Gastroesophageal sphincter (tissue), 4 donors: ENCODE measurements at regions not wholly inside any gene's neighbourhood (a gene's known extent, or its start where the extent isn't known, plus 50 kb on each side); places are given as distances from the start of the nearest gene placed in this dataset.

Source experiments
- ATAC-seq: fragments of 150-250 bp; one replicate; pipeline ENCODE4 v1.9.1; 2016; ENCODE audit warnings: mild to moderate bottlenecking, moderate library complexity
- H3K27ac ChIP-seq, 4 donors: fragments of 200-600 bp; sonication (generic) in 3 of 4; 1 replicate in 3 of 4; 2 replicates in 1 of 4; pipeline ENCODE4 v1.5.1; 2016 to 2019
- H3K27me3 ChIP-seq: fragments of 200-600 bp; sonication (generic); one replicate; pipeline ENCODE4 v1.5.1; 2019
- H3K36me3 ChIP-seq, 2 donors: fragments of 200-600 bp; sonication (generic); one replicate each; pipeline ENCODE4 v1.5.1; 2019; ENCODE audit warnings: control low read depth in 1 of 2
- H3K4me1 ChIP-seq, 3 donors: fragments of 200-600 bp; sonication (generic); 1 replicate in 2 of 3; 2 replicates in 1 of 3; pipeline ENCODE4 v1.5.1; 2016 to 2019; ENCODE audit warnings: control low read depth in 2 of 3
- H3K4me3 ChIP-seq, 2 donors: fragments of 200-600 bp; sonication (generic); one replicate each; pipeline ENCODE4 v1.5.1; 2019; ENCODE audit warnings: mild to moderate bottlenecking in 1 of 2, moderate library complexity in 1 of 2
- H3K9me3 ChIP-seq, 3 donors: fragments of 200-600 bp; sonication (generic); one replicate each; pipeline ENCODE4 v1.5.1; 2017 to 2019; ENCODE audit warnings: control low read depth in 2 of 3
- EP300 ChIP-seq: sonication (generic); formaldehyde crosslinking; IDR thresholded peaks from one replicate; pipeline ENCODE4 v1.6.1; 2017; ENCODE audit warnings: antibody characterized with exemption, mild to moderate bottlenecking
- POLR2A ChIP-seq, 2 donors: fragments of 450-650 bp; IDR thresholded peaks; one replicate each; pipeline ENCODE4 v1.6.1; 2017; ENCODE audit warnings: antibody characterized with exemption in 2 of 2, mild to moderate bottlenecking in 2 of 2, moderate library complexity in 1 of 2
- POLR2AphosphoS5 ChIP-seq: sonication (generic); formaldehyde crosslinking; IDR thresholded peaks from one replicate; pipeline ENCODE4 v1.6.1; 2017; ENCODE audit warnings: antibody characterized with exemption
- WGBS, 2 donors: methylation state at CpG; one replicate each; pipeline ENCODE4 v1.1.5; 2018; ENCODE audit warnings: low coverage in 1 of 2; 5-methylcytosine and 5-hydroxymethylcytosine counted together
- TF ChIP-seq, protein P1 (sequence below), 4 experiments: fragments of 200-600 bp in 2 of 4; fragments of 450-650 bp in 2 of 4; sonication (generic) in 1 of 4; IDR thresholded peaks; one replicate each; pipeline ENCODE4 v1.5.1; 2017 to 2019; ENCODE audit warnings: antibody characterized with exemption in 4 of 4, mild to moderate bottlenecking in 2 of 4, moderate library complexity in 2 of 4

GRCh38 chr7:52842202-52842900 is 193.1 kb upstream of the POM121L12 start:
- Histone ChIP-seq H3K4me1 (no peaks in the 10 kb centered on the region), H3K27me3 (no peaks in the 10 kb centered on the region), H3K27ac (no peak overlapping the region), H3K36me3 (no peaks in the 10 kb centered on the region), H3K4me3 (no peak overlapping the region), H3K9me3 (no peaks in the 10 kb centered on the region)
- TF ChIP-seq POLR2A (IDR thresholded peaks at IDR 0.05) (no peak), POLR2AphosphoS5 (no peak), EP300 (no peak)
- TF ChIP-seq, protein P1, sequence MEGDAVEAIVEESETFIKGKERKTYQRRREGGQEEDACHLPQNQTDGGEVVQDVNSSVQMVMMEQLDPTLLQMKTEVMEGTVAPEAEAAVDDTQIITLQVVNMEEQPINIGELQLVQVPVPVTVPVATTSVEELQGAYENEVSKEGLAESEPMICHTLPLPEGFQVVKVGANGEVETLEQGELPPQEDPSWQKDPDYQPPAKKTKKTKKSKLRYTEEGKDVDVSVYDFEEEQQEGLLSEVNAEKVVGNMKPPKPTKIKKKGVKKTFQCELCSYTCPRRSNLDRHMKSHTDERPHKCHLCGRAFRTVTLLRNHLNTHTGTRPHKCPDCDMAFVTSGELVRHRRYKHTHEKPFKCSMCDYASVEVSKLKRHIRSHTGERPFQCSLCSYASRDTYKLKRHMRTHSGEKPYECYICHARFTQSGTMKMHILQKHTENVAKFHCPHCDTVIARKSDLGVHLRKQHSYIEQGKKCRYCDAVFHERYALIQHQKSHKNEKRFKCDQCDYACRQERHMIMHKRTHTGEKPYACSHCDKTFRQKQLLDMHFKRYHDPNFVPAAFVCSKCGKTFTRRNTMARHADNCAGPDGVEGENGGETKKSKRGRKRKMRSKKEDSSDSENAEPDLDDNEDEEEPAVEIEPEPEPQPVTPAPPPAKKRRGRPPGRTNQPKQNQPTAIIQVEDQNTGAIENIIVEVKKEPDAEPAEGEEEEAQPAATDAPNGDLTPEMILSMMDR (IDR thresholded peaks at IDR 0.05), result no peak
- ATAC-seq, result no peak
- 53 to 76% methylated on average over 4 of the region's 4 CpGs for WGBS, 2 donors

DNA sequence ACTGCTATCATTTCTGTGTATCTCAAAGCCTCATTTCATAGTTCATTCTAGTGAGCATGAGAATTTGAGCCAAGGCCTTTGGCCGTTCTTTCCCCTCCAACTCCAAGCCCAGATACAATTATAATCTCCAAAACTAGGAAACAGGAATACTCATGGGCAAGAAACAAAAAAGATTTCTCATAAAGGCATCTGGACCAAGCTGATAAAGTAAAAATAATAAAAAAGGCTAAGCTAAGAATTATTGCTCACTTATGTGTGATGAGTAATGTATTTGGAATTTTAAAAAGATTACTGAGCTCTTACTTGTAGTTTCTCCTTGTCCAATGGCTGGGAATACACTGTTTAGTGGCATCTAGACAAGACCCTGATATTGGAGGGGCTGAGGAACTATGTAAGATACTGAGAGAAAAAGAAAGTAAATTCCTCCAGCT is 196.4 kb upstream of the POM121L12 start:
- H3K4me1 ChIP-seq, result no peaks in the 10 kb centered on the region
- no peaks in the 10 kb centered on the region for H3K27me3 ChIP-seq
- H3K9me3 ChIP-seq, result no peaks in the 10 kb centered on the region
- no peak overlapping the region for H3K27ac ChIP-seq
- H3K36me3 ChIP-seq, result no peaks in the 10 kb centered on the region
- H3K4me3 ChIP-seq, result no peak overlapping the region
- TF ChIP-seq POLR2A (IDR thresholded peaks at IDR 0.05) (no peak), EP300 (no peak), POLR2AphosphoS5 (no peak)
- TF ChIP-seq, protein P1 (IDR thresholded peaks at IDR 0.05), result no peak
- 15 to 64% methylated on average over 1 of the region's 1 CpG for WGBS, 2 donors
- no peak for ATAC-seq

DNA sequence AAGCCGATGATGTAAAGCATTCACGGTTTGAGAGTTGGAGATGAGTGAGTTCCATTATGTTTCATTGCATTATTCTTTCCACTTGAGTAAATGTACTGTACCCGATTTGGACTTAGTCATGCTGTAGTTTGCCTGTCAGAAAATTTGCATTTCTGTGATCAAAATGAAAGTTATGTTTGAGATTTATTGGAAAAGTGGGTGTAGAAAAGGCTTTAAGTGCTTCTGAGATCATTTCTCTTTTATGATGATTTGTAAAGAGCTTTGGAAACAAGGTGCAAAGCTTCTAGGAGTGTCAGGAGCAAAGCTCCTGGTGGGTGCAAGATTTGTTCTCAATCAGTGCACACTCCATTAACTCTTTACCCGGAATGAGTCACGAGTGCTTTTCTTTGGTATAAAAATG is 204.1 kb upstream of the POM121L12 start:
- TF ChIP-seq POLR2A (IDR thresholded peaks at IDR 0.05) (no peak), EP300 (no peak), POLR2AphosphoS5 (no peak)
- TF ChIP-seq, protein P1 (IDR thresholded peaks at IDR 0.05), result no peak
- H3K36me3 ChIP-seq, result no peaks in the 10 kb centered on the region
- no peaks in the 10 kb centered on the region for H3K9me3 ChIP-seq
- no peaks in the 10 kb centered on the region for H3K4me1 ChIP-seq
- ATAC-seq, result no peak
- no peaks in the 10 kb centered on the region for H3K27me3 ChIP-seq
- WGBS, 2 donors, result 47 to 51% methylated on average over 5 of the region's 5 CpGs
- H3K27ac ChIP-seq, result no peak overlapping the region
- no peak overlapping the region for H3K4me3 ChIP-seq

GRCh38 chr7:52830801-52831200 is 204.6 kb upstream of the POM121L12 start:
- WGBS, 2 donors, result 73 to 100% methylated on average over 1 of the region's 1 CpG
- no peaks in the 10 kb centered on the region for H3K4me1 ChIP-seq
- ATAC-seq, result no peak
- H3K27ac ChIP-seq, result no peak overlapping the region
- H3K27me3 ChIP-seq, result no peaks in the 10 kb centered on the region
- no peak overlapping the region for H3K4me3 ChIP-seq
- TF ChIP-seq EP300 (no peak), POLR2AphosphoS5 (no peak), POLR2A (IDR thresholded peaks at IDR 0.05) (no peak)
- TF ChIP-seq, protein P1 (IDR thresholded peaks at IDR 0.05), result no peak
- no peaks in the 10 kb centered on the region for H3K36me3 ChIP-seq
- H3K9me3 ChIP-seq, result no peaks in the 10 kb centered on the region

DNA sequence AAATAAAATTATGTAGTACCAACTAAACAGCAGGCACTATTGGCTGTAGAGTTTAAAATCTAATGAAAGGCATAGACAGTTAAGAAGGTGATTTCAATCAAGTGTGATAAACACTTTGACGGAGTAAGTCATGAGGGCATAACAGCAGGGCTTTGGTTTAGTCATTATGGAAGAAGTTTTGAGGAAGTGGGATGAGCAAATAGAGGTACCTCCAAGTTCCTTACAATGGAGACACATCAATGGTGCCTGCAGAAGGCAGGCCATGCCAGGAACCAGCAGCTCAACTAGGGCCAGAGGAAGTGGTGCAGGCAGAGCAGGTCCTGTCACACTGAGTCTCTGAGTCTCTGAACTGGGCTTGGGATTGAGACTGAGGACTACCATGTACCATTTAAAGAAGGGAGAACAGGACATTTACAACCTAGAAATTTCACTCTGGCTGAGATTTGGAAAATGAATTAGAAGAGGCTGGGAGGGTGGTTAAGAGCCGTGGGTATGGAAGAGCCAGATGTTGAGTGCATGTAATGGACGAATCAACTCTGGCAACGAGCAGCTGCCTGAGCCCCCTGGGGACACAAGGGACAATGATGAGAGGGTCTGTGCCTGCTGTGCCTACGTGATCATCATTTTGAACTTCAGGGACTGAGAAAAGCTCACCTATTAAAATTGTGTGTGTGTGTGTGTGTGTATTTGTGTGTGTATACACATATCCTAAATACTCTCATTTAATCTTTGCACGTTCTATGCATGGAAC is 208.7 kb upstream of the POM121L12 start:
- Histone ChIP-seq H3K4me1 (no peaks in the 10 kb centered on the region), H3K4me3 (no peak overlapping the region), H3K27ac (no peak overlapping the region), H3K9me3 (peaks cover 0 to 12% (median 0%) of the 10 kb centered on the region in 3 donors), H3K27me3 (no peaks in the 10 kb centered on the region), H3K36me3 (no peaks in the 10 kb centered on the region)
- TF ChIP-seq, protein P1 (IDR thresholded peaks at IDR 0.05), result no peak
- no peak for TF ChIP-seq POLR2AphosphoS5
- TF ChIP-seq EP300, result no peak
- ATAC-seq, result no peak
- WGBS, 2 donors, result 91 to 96% methylated on average over 6 of the region's 6 CpGs
